NB4 (cell line): ENCODE measurements at regions not wholly inside any gene's neighbourhood (a gene's known extent, or its start where the extent isn't known, plus 50 kb on each side); places are given as distances from the start of the nearest gene placed in this dataset.

Experiments
- DNase-seq: peaks from one replicate; pipeline ENCODE4 v3.0.0; 2010; ENCODE audit warnings: low read depth
- H3K4me3 ChIP-seq: one replicate; pipeline ENCODE4 v1.5.1; 2011; ENCODE audit warnings: mild to moderate bottlenecking, low read depth, low read length, moderate library complexity
- CTCF ChIP-seq: IDR thresholded peaks from one replicate; pipeline ENCODE4 v1.5.1; 2012; ENCODE audit warnings: low read depth, low read length
- MAX ChIP-seq: IDR thresholded peaks from 2 replicates; pipeline ENCODE4 v1.6.1; 2011; ENCODE audit warnings: low read depth, low read length
- MYC ChIP-seq: IDR thresholded peaks from 2 replicates; pipeline ENCODE4 v1.6.1; 2011; ENCODE audit warnings: low read depth, low read length
- POLR2A ChIP-seq: IDR thresholded peaks from 2 replicates; pipeline ENCODE4 v1.6.1; 2011; ENCODE audit warnings: mild to moderate bottlenecking; ENCODE audit not compliant: insufficient read length; ENCODE audit errors: extremely low read depth

- DNase-seq = no peak
- H3K4me3 ChIP-seq = no peak overlapping the region
- TF ChIP-seq POLR2A = no peak
- no peak for TF ChIP-seq MAX
- TF ChIP-seq MYC = no peak
- no peak for TF ChIP-seq CTCF
These were observed 450.9 kb upstream of the HS6ST1 start for GRCh38 chr2:128769457-128770142.

GRCh38 chr2:128770143-128771085 is 451.7 kb upstream of the HS6ST1 start:
- DNase-seq = no peak
- TF ChIP-seq MYC (no peak), CTCF (no peak), MAX (no peak), POLR2A (no peak)
- no peak overlapping the region for H3K4me3 ChIP-seq

GRCh38 chr2:128771401-128771800 is 452.7 kb upstream of the HS6ST1 start:
- TF ChIP-seq POLR2A = no peak
- TF ChIP-seq MYC = no peak
- no peak for DNase-seq
- no peak overlapping the region for H3K4me3 ChIP-seq

- DNase-seq = no peak
- TF ChIP-seq MYC (no peak), MAX (no peak), CTCF (no peak), POLR2A (no peak)
- no peak overlapping the region for H3K4me3 ChIP-seq
These were observed 454.0 kb upstream of the HS6ST1 start for GRCh38 chr2:128772671-128773070.

- TF ChIP-seq MYC (no peak), MAX (no peak), POLR2A (no peak), CTCF (no peak)
- no peak overlapping the region for H3K4me3 ChIP-seq
- DNase-seq = no peak
These were observed 455.1 kb upstream of the HS6ST1 start for GRCh38 chr2:128773641-128774319.
